Ascending aorta (tissue), 2 donors: ENCODE measurements at regions not wholly inside any gene's neighbourhood (a gene's known extent, or its start where the extent isn't known, plus 50 kb on each side); places are given as distances from the start of the nearest gene placed in this dataset.

Experiments used
- DNase-seq, 2 donors: peaks; one replicate each; pipeline ENCODE4 v3.0.0-alpha.2; 2019; ENCODE audit warnings: low spot score in 2 of 2
- H3K27ac ChIP-seq, 2 donors: fragments of 200-600 bp; sonication (generic); one replicate each; pipeline ENCODE4 v1.5.1; 2016 to 2017; ENCODE audit warnings: mild to moderate bottlenecking in 1 of 2
- H3K27me3 ChIP-seq: fragments of 200-600 bp; sonication (generic); one replicate; pipeline ENCODE4 v1.5.1; 2017
- H3K36me3 ChIP-seq, 2 donors: fragments of 200-600 bp; sonication (generic); one replicate each; pipeline ENCODE4 v1.5.1; 2016
- H3K4me1 ChIP-seq, 2 donors: fragments of 200-600 bp; sonication (generic); one replicate each; pipeline ENCODE4 v1.5.1; 2016 to 2017; ENCODE audit warnings: mild to moderate bottlenecking in 1 of 2
- H3K4me3 ChIP-seq, 2 donors: fragments of 200-600 bp; sonication (generic); one replicate each; pipeline ENCODE4 v1.5.1; 2016 to 2017; ENCODE audit warnings: mild to moderate bottlenecking in 1 of 2
- H3K9me3 ChIP-seq, 2 donors: fragments of 200-600 bp; sonication (generic); one replicate each; pipeline ENCODE4 v1.5.1; 2016
- CTCF ChIP-seq, 3 experiments: fragments of 200-600 bp in 2 of 3; fragments of 450-650 bp in 1 of 3; sonication (generic) in 2 of 3; IDR thresholded peaks; one replicate each; pipeline ENCODE4 v1.5.1; 2016 to 2019; ENCODE audit warnings: antibody characterized with exemption in 3 of 3, mild to moderate bottlenecking in 1 of 3, moderate library complexity in 1 of 3
- intact Hi-C: fragments of 100-400 bp; cut with DNase I; formaldehyde crosslinking; loops from one replicate; pipeline ENCODE4 v1.15.1; 2023

- H3K27me3 ChIP-seq: no peaks in the 10 kb centered on the region
- H3K36me3 ChIP-seq: no peaks in the 10 kb centered on the region
- H3K9me3 ChIP-seq: no peaks in the 10 kb centered on the region
- no peak for TF ChIP-seq CTCF (IDR thresholded peaks at IDR 0.05)
- H3K4me1 ChIP-seq: no peaks in the 10 kb centered on the region
- H3K4me3 ChIP-seq: no peak overlapping the region
- H3K27ac ChIP-seq: no peak overlapping the region
- no peak for DNase-seq
- intact Hi-C loops: no loop called here
Observed at GRCh38 chr3:80000022-80000421, 232.2 kb upstream of the ROBO1 start.

- Histone ChIP-seq H3K4me1 (no peaks in the 10 kb centered on the region), H3K27ac (no peak overlapping the region), H3K27me3 (no peaks in the 10 kb centered on the region), H3K9me3 (no peaks in the 10 kb centered on the region), H3K36me3 (no peaks in the 10 kb centered on the region), H3K4me3 (no peak overlapping the region)
- intact Hi-C loops: no loop called here
- TF ChIP-seq CTCF (IDR thresholded peaks at IDR 0.05): no peak
- no peak for DNase-seq
Observed at GRCh38 chr3:79994397-79994796, 226.6 kb upstream of the ROBO1 start.

- H3K27ac ChIP-seq: no peak overlapping the region
- DNase-seq: no peak
- no peaks in the 10 kb centered on the region for H3K36me3 ChIP-seq
- intact Hi-C loops: no loop called here
- no peaks in the 10 kb centered on the region for H3K4me1 ChIP-seq
- H3K27me3 ChIP-seq: no peaks in the 10 kb centered on the region
- H3K4me3 ChIP-seq: no peak overlapping the region
- H3K9me3 ChIP-seq: no peaks in the 10 kb centered on the region
- no peak for TF ChIP-seq CTCF (IDR thresholded peaks at IDR 0.05)
Observed at GRCh38 chr3:79986338-79986737, 218.5 kb upstream of the ROBO1 start.

GRCh38 chr3:79985816-79986215 is 218.0 kb upstream of the ROBO1 start:
- H3K36me3 ChIP-seq: no peaks in the 10 kb centered on the region
- DNase-seq: no peak
- no peak for TF ChIP-seq CTCF (IDR thresholded peaks at IDR 0.05)
- intact Hi-C loops: no loop called here
- H3K27ac ChIP-seq: no peak overlapping the region
- no peaks in the 10 kb centered on the region for H3K4me1 ChIP-seq
- H3K4me3 ChIP-seq: no peak overlapping the region
- H3K9me3 ChIP-seq: no peaks in the 10 kb centered on the region
- H3K27me3 ChIP-seq: no peaks in the 10 kb centered on the region

GRCh38 chr3:79983118-79983517 is 215.3 kb upstream of the ROBO1 start:
- Histone ChIP-seq H3K36me3 (no peaks in the 10 kb centered on the region), H3K4me1 (no peaks in the 10 kb centered on the region), H3K4me3 (no peak overlapping the region), H3K27me3 (no peaks in the 10 kb centered on the region), H3K9me3 (no peaks in the 10 kb centered on the region), H3K27ac (no peak overlapping the region)
- intact Hi-C loops: no loop called here
- no peak for DNase-seq
- no peak for TF ChIP-seq CTCF (IDR thresholded peaks at IDR 0.05)

GRCh38 chr3:79979990-79980389 is 212.2 kb upstream of the ROBO1 start:
- no peak for DNase-seq

More at GRCh38 chr3:79979990-79980389, 212.2 kb upstream of the ROBO1 start:
- Histone ChIP-seq H3K4me3 (no peak overlapping the region), H3K9me3 (no peaks in the 10 kb centered on the region), H3K4me1 (no peaks in the 10 kb centered on the region), H3K27ac (no peak overlapping the region), H3K36me3 (no peaks in the 10 kb centered on the region), H3K27me3 (no peaks in the 10 kb centered on the region)
- intact Hi-C loops: no loop called here
- TF ChIP-seq CTCF (IDR thresholded peaks at IDR 0.05): no peak
